ENCODE measurements at regions not wholly inside any gene's neighbourhood (a gene's known extent, or its start where the extent isn't known, plus 50 kb on each side); places are given as distances from the start of the nearest gene placed in this dataset.

- DNase-seq (ENCODE audit: low spot score): no peak
Observed at GRCh38 chr12:77406219-77406905, 341.0 kb upstream of the E2F7 start.

- DNase-seq (ENCODE audit: low spot score): no peak
Observed at GRCh38 chr12:77402716-77403115, 337.3 kb upstream of the E2F7 start.

- no peak for DNase-seq (ENCODE audit: low spot score)
Observed at GRCh38 chr12:77401770-77402081, 336.4 kb upstream of the E2F7 start.

- no peak for DNase-seq (ENCODE audit: low spot score)
Observed at GRCh38 chr12:77401064-77401769, 335.8 kb upstream of the E2F7 start.

- no peak for DNase-seq (ENCODE audit: low spot score)
Observed at GRCh38 chr12:77392467-77393088, 327.2 kb upstream of the E2F7 start.

GRCh38 chr12:77388445-77389265 is 323.3 kb upstream of the E2F7 start:
- no peak for DNase-seq (ENCODE audit: low spot score)

- DNase-seq (ENCODE audit: low spot score): no peak
Observed at GRCh38 chr12:77387671-77388070, 322.3 kb upstream of the E2F7 start.

- DNase-seq (ENCODE audit: low spot score): no peak
Observed at GRCh38 chr12:77387214-77387613, 321.8 kb upstream of the E2F7 start.

GRCh38 chr12:77384941-77385340 is 319.6 kb upstream of the E2F7 start:
- DNase-seq (ENCODE audit: low spot score): no peak

GRCh38 chr12:77382096-77382742 is 316.9 kb upstream of the E2F7 start:
- no peak for DNase-seq (ENCODE audit: low spot score)

GRCh38 chr12:77377622-77378021 is 312.3 kb upstream of the E2F7 start:
- no peak for DNase-seq (ENCODE audit: low spot score)

- no peak for DNase-seq (ENCODE audit: low spot score)
Observed at GRCh38 chr12:77377116-77377515, 311.7 kb upstream of the E2F7 start.

- DNase-seq (ENCODE audit: low spot score): no peak
Observed at GRCh38 chr12:77374673-77375072, 309.3 kb upstream of the E2F7 start.

- DNase-seq (ENCODE audit: low spot score): no peak
Observed at GRCh38 chr12:77372494-77372893, 307.1 kb upstream of the E2F7 start.

- no peak for DNase-seq (ENCODE audit: low spot score)
Observed at GRCh38 chr12:77372026-77372425, 306.7 kb upstream of the E2F7 start.

GRCh38 chr12:77368379-77368778 is 303.0 kb upstream of the E2F7 start:
- DNase-seq (ENCODE audit: low spot score): no peak

GRCh38 chr12:77366616-77367015 is 301.2 kb upstream of the E2F7 start:
- DNase-seq (ENCODE audit: low spot score): no peak

- no peak for DNase-seq (ENCODE audit: low spot score)
Observed at GRCh38 chr12:77364400-77364799, 299.0 kb upstream of the E2F7 start.

- DNase-seq (ENCODE audit: low spot score): no peak
Observed at GRCh38 chr12:77362509-77363210, 297.3 kb upstream of the E2F7 start.

- DNase-seq (ENCODE audit: low spot score): no peak
Observed at GRCh38 chr12:77357655-77358054, 292.3 kb upstream of the E2F7 start.

GRCh38 chr12:77354766-77355362 is 289.5 kb upstream of the E2F7 start:
- no peak for DNase-seq (ENCODE audit: low spot score)
